ENCODE measurements at regions not wholly inside any gene's neighbourhood (a gene's known extent, or its start where the extent isn't known, plus 50 kb on each side); places are given as distances from the start of the nearest gene placed in this dataset.

GRCh38 chr11:112606656-112607055, 346.0 kb upstream of the PLET1 start:
- Histone ChIP-seq H3K4me1 (ENCODE audit: insufficient read depth, low read length) (no peaks in the 10 kb centered on the region), H3K36me3 (replicated peaks in 1 of 2; ENCODE audit: control insufficient read depth in 1 of 2, insufficient read depth in 2 of 2, low read length in 2 of 2) (no peaks in the 10 kb centered on the region), H3K4me3 (replicated peaks in 1 of 3; ENCODE audit: insufficient read depth in 1 of 3, low read depth in 2 of 3, low read length in 3 of 3) (no peak overlapping the region), H4K20me1 (ENCODE audit: insufficient read depth, low read length) (no peaks in the 10 kb centered on the region), H3K79me2 (ENCODE audit: insufficient read depth, low read length) (no peaks in the 10 kb centered on the region), H3K4me2 (ENCODE audit: low read depth, low read length) (no peak overlapping the region), H3K27ac (ENCODE audit: extremely low read length, insufficient read depth, low read length) (no peak overlapping the region), H3K9ac (ENCODE audit: insufficient read depth, low read depth, low read length) (no peak overlapping the region), H2AFZ (ENCODE audit: low read length) (no peak overlapping the region), H3K27me3 (ENCODE audit: control insufficient read depth in 1 of 2, insufficient read depth in 2 of 2, low read length in 2 of 2) (peaks cover 0 to 3% of the 10 kb centered on the region in 2 experiments; a peak in 1 of 5 replicates), H3K9me3 (ENCODE audit: low read length) (no peaks in the 10 kb centered on the region)
- 3% methylated on average over 2 of the region's 2 CpGs for WGBS (ENCODE audit: low lambda C conversion rate)
- no peak for FAIRE-seq
- in situ Hi-C loops (cut with HindIII; ENCODE audit: extremely low pct_ligation_motif_present, low pct_unique_long_range_greater_than_20kb) (no loop called here), intact Hi-C loops (cut with micrococcal nuclease; ENCODE audit: unreplicated experiment) (no loop called here)
- ATAC-seq: no peak
- ChIA-PET CTCF (ENCODE audit: low intra/inter-chr PET ratio, low total read pairs) (no interaction called here), POLR2A (no interaction called here)
- BruUV-seq (replicated peaks): no TSS peak
- no peak for DNase-seq (ENCODE audit: low spot score)
- TF ChIP-seq JUN (CRISPR knock-in tag; IDR thresholded peaks at IDR 0.05): no peak
- TF ChIP-seq ZNF777 (CRISPR knock-in tag; IDR thresholded peaks at IDR 0.05): no peak
- TF ChIP-seq ZNF672 (CRISPR knock-in tag; IDR thresholded peaks at IDR 0.05): no peak
- no peak for TF ChIP-seq ZNF276 (CRISPR knock-in tag; IDR thresholded peaks at IDR 0.05; ENCODE audit: low read depth)
- no peak for TF ChIP-seq REST (IDR thresholded peaks at IDR 0.05; ENCODE audit: borderline replicate concordance in 1 of 2, low read depth in 1 of 2, low read length in 2 of 2)
- TF ChIP-seq KDM2A (CRISPR knock-in tag; IDR thresholded peaks at IDR 0.05; ENCODE audit: borderline replicate concordance, low read depth): no peak
- no peak for TF ChIP-seq MXI1 (IDR thresholded peaks at IDR 0.05; ENCODE audit: borderline replicate concordance, low read depth, low read length)
- no peak for TF ChIP-seq GZF1 (CRISPR knock-in tag; IDR thresholded peaks at IDR 0.05)
- no peak for TF ChIP-seq NFYB (CRISPR knock-in tag; IDR thresholded peaks at IDR 0.05)
- no peak for TF ChIP-seq ZFX (CRISPR knock-in tag; IDR thresholded peaks at IDR 0.05; ENCODE audit: low read depth)
- TF ChIP-seq MYNN (CRISPR knock-in tag; IDR thresholded peaks at IDR 0.05; ENCODE audit: low read depth): no peak
- no peak for TF ChIP-seq PHB2 (IDR thresholded peaks at IDR 0.05; ENCODE audit: partially characterized antibody)
- TF ChIP-seq GLI4 (CRISPR knock-in tag; IDR thresholded peaks at IDR 0.05; ENCODE audit: borderline replicate concordance): no peak
- TF ChIP-seq FOXP4 (CRISPR knock-in tag; IDR thresholded peaks at IDR 0.05): no peak
- TF ChIP-seq TSC22D2 (CRISPR knock-in tag; IDR thresholded peaks at IDR 0.05; ENCODE audit: borderline replicate concordance): no peak
- TF ChIP-seq ZNF784 (CRISPR knock-in tag; IDR thresholded peaks at IDR 0.05; ENCODE audit: borderline replicate concordance): no peak

Data from HepG2 (cell line).